SH-SY5Y (cell line): ENCODE measurements at regions not wholly inside any gene's neighbourhood (a gene's known extent, or its start where the extent isn't known, plus 50 kb on each side); places are given as distances from the start of the nearest gene placed in this dataset.

ENCODE experiments used
- GATA2 ChIP-seq: IDR thresholded peaks from 2 replicates; pipeline ENCODE4 v1.6.1; 2011; ENCODE audit warnings: mild to moderate bottlenecking, low read depth, low read length
- GATA3 ChIP-seq: IDR thresholded peaks from 2 replicates; pipeline ENCODE4 v1.6.1; 2011; ENCODE audit warnings: low read depth, mild to moderate bottlenecking, low read length, moderate library complexity

DNA sequence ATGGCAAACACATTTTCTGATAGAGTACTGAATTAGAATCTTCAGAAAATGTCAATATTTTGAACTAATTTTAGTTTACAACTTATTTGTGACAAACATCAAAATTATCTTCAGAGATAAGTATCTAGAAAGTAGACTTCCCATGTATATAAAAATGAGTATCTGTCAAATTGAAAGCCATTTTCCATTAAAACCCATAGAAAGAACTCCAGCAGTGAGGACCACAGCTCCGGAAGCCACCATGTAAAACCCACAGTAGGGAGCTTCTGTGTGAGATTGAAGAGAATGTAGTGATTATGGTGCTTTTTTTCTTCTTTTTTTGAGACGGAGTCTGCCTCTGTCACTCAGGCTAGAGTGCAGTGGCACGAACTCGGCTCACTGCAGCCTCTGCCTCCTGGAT, 687.0 kb downstream of the TYW1 start:
- TF ChIP-seq GATA3 (no peak), GATA2 (no peak)
